ENCODE measurements at regions not wholly inside any gene's neighbourhood (a gene's known extent, or its start where the extent isn't known, plus 50 kb on each side); places are given as distances from the start of the nearest gene placed in this dataset.

DNA sequence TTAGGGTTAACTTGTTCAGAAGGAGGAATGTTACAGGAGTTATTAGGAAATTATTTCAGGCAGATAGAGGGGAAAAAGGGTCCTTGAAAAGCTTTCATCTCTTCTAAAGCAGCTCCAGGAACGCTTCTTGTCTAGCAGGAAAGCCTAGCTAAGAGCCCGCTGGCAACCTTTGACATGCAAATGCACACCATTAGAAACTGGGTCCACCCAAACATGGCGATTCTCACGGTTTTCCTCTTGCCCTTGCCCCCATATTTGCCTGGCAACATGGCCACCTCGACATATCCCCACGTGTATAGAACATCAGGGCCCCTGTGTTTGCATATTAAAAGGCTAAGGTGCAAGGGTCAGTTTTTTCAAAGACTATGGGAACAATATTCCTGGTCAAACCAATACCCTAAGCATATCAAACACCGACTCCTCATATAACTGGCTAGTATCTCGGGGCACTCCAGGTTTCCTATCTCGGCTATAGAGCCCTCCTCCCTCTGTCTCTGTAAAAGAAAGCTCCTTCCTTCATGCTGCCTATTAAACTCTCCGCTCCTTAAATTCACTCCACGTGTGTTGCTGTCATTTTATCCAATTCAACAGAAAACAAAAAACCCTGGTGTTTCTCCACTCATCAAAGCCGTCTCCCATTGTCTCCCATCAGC is 268.9 kb upstream of the HSFY2 start:
- TF ChIP-seq YY1 (IDR thresholded peaks at IDR 0.05; ENCODE audit: insufficient read depth, insufficient read length) (no peak), ZNF274 (IDR thresholded peaks at IDR 0.05; ENCODE audit: low read depth, low read length) (no peak), SUZ12 (IDR thresholded peaks at IDR 0.05; ENCODE audit: extremely low read depth, insufficient read depth, insufficient read length) (no peak)
